Caco-2 (cell line): ENCODE measurements at regions not wholly inside any gene's neighbourhood (a gene's known extent, or its start where the extent isn't known, plus 50 kb on each side); places are given as distances from the start of the nearest gene placed in this dataset.

ENCODE experiments used
- BruUV-seq: library from RNA; stranded (reverse); fragments of 400-500 nt; replicated peaks from 2 replicates; lab custom pipeline; 2021; lab: Mats Ljungman, UMichigan
- CTCF ChIA-PET: fragments of 300-600 bp; sonication (Branson Sonifier 250); formaldehyde crosslinking; loops from one replicate; lab custom pipeline; 2022; ENCODE audit warnings: antibody characterized with exemption; lab: Charles Lee
- POLR2A ChIA-PET: fragments of 300-600 bp; sonication (Branson Sonifier 250); formaldehyde crosslinking; loops from one replicate; lab custom pipeline; 2022; ENCODE audit warnings: antibody characterized with exemption; lab: Charles Lee
- DNase-seq, 2 experiments: peaks; one replicate each; pipeline versions ENCODE4 v3.0.0 to v3.0.0-alpha.2; 2020 to 2022
- H3K27me3 ChIP-seq: replicated peaks from 2 replicates; pipeline ENCODE4 v1.6.0; 2011; ENCODE audit warnings: low read length; ENCODE audit not compliant: control insufficient read depth, insufficient read depth
- H3K36me3 ChIP-seq: 2 replicates; pipeline ENCODE4 v1.5.1; 2011; ENCODE audit warnings: low read length; ENCODE audit not compliant: control insufficient read depth, insufficient read depth
- H3K4me1 ChIP-seq: fragments of 250-450 bp; sonication (Bioruptor Pico); 2 replicates; pipeline ENCODE4 v1.5.1; 2020; ENCODE audit warnings: mild to moderate bottlenecking
- H3K4me3 ChIP-seq: 2 replicates; pipeline ENCODE4 v1.5.1; 2011; ENCODE audit warnings: low read depth, mild to moderate bottlenecking, control low read depth, low read length
- H3K9me3 ChIP-seq: fragments of 250-450 bp; sonication (Bioruptor Pico); 2 replicates; pipeline ENCODE4 v1.5.1; 2020; ENCODE audit warnings: mild to moderate bottlenecking, moderate library complexity
- H3K27ac Mint-ChIP-seq: one replicate; pipeline ENCODE4 v1.8.0; 2022; ENCODE audit warnings: mixed read lengths; ENCODE audit not compliant: unreplicated experiment
- H3K27me3 Mint-ChIP-seq: one replicate; pipeline ENCODE4 v1.8.0; 2022; ENCODE audit warnings: mixed read lengths; ENCODE audit not compliant: insufficient read depth, unreplicated experiment
- H3K36me3 Mint-ChIP-seq: one replicate; pipeline ENCODE4 v1.8.0; 2022; ENCODE audit warnings: mild to moderate bottlenecking, mixed read lengths; ENCODE audit not compliant: insufficient read depth, unreplicated experiment
- H3K4me1 Mint-ChIP-seq: one replicate; pipeline ENCODE4 v1.8.0; 2022; ENCODE audit warnings: low read depth, mixed read lengths; ENCODE audit not compliant: unreplicated experiment
- H3K4me3 Mint-ChIP-seq: one replicate; pipeline ENCODE4 v1.8.0; 2022; ENCODE audit warnings: mild to moderate bottlenecking, moderate library complexity, mixed read lengths; ENCODE audit not compliant: unreplicated experiment
- H3K9me3 Mint-ChIP-seq: one replicate; pipeline ENCODE4 v1.8.0; 2022; ENCODE audit warnings: mixed read lengths; ENCODE audit not compliant: unreplicated experiment
- intact Hi-C: fragments of 100-400 bp; cut with micrococcal nuclease; formaldehyde crosslinking; loops from one replicate; pipeline ENCODE4 v1.10.0; 2022; ENCODE audit not compliant: unreplicated experiment
- TF ChIP-seq, protein P1 (sequence below), 2 experiments: fragments of 200-600 bp in 1 of 2; IDR thresholded peaks; 1 replicate in 1 of 2; 2 replicates in 1 of 2; pipeline versions ENCODE4 v1.5.1 to v1.8.0; 2011 to 2022; ENCODE audit warnings: antibody characterized with exemption in 1 of 2, control low read depth in 1 of 2, inconsistent platforms in 1 of 2, low read depth in 1 of 2, low read length in 1 of 2, mild to moderate bottlenecking in 1 of 2, moderate library complexity in 1 of 2; ENCODE audit not compliant: insufficient read depth in 1 of 2, severe bottlenecking in 1 of 2, unreplicated experiment in 1 of 2

DNA sequence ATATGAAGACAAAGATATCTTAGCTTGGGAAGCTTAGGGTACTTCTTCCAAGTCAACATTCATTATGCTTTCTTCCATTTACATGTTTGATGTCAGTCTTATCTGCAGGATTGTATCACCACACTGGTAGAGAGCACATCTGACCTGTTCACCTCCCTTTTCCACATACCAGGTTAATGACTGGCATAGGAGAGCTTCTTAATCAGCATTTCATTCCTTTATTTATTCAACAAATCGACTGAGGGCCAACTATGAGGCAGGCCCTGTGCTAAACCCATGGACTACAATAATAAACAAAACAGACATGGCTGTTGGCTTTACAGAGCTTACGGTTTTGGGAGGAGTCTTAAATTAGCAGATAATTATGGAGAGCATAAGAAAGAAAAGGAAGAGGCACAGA, 378.1 kb upstream of the CDH11 start:
- Mint-ChIP-seq H3K4me3 (no peak overlapping the region), H3K27ac (no peak overlapping the region), H3K4me1 (no peaks in the 10 kb centered on the region), H3K9me3 (no peaks in the 10 kb centered on the region), H3K27me3 (peaks cover 9% of the 10 kb centered on the region), H3K36me3 (no peaks in the 10 kb centered on the region)
- Histone ChIP-seq H3K36me3 (no peaks in the 10 kb centered on the region), H3K4me3 (no peak overlapping the region), H3K4me1 (no peaks in the 10 kb centered on the region), H3K9me3 (no peaks in the 10 kb centered on the region), H3K27me3 (no peaks in the 10 kb centered on the region)
- POLR2A ChIA-PET, result no interaction called here
- CTCF ChIA-PET, result no interaction called here
- TF ChIP-seq, protein P1, sequence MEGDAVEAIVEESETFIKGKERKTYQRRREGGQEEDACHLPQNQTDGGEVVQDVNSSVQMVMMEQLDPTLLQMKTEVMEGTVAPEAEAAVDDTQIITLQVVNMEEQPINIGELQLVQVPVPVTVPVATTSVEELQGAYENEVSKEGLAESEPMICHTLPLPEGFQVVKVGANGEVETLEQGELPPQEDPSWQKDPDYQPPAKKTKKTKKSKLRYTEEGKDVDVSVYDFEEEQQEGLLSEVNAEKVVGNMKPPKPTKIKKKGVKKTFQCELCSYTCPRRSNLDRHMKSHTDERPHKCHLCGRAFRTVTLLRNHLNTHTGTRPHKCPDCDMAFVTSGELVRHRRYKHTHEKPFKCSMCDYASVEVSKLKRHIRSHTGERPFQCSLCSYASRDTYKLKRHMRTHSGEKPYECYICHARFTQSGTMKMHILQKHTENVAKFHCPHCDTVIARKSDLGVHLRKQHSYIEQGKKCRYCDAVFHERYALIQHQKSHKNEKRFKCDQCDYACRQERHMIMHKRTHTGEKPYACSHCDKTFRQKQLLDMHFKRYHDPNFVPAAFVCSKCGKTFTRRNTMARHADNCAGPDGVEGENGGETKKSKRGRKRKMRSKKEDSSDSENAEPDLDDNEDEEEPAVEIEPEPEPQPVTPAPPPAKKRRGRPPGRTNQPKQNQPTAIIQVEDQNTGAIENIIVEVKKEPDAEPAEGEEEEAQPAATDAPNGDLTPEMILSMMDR (IDR thresholded peaks at IDR 0.05; ENCODE audit: insufficient read depth in 1 of 2, low read depth in 1 of 2, low read length in 1 of 2, severe bottlenecking in 1 of 2, unreplicated experiment in 1 of 2), result no peak
- intact Hi-C loops, result no loop called here
- no peak for DNase-seq
- BruUV-seq, result no TSS peak

DNA sequence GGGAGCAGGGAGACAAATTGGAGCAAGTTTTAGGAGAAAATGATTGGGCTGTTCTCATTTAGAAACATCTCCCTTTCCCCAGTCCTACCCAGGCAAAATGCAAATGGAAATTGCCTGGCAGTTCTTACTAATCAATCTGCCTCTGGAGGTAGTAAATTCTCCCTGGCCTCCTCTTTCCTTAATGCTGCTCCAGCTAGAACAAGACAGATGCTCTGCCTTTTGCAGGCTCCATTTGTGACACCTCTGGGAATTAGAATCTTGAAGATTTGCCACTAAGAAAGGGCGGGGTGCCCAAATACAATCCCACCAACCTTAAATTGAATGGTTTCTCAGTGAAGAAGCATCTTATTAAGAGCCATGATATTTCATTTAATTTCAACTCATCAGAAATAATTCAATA, 377.7 kb upstream of the CDH11 start:
- Mint-ChIP-seq H3K4me3 (no peak overlapping the region), H3K9me3 (no peaks in the 10 kb centered on the region)
- TF ChIP-seq, protein P1 (IDR thresholded peaks at IDR 0.05; ENCODE audit: insufficient read depth in 1 of 2, low read depth in 1 of 2, low read length in 1 of 2, severe bottlenecking in 1 of 2, unreplicated experiment in 1 of 2), result no peak

DNA sequence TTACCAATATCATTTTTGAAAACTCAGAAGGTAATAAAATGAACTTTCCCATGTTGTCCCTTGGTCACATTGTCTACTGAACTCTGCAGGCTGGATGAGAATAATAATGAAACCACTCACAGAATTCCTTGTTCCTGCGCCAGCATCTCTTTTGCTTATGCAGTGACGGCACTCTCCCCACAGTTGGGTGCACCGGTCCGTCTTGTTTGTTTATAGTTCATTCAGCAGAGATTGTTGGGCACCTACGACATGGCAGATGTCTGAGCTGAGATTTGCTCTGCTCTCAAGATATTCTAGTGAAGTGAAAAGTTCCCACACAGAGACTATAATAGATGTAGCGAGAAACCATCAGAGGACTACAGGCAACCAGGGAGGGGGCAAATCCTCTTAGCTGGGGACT, 375.7 kb upstream of the CDH11 start:
- H3K4me3 ChIP-seq, result no peak overlapping the region
- Mint-ChIP-seq H3K27me3 (peaks cover 6% of the 10 kb centered on the region), H3K4me1 (no peaks in the 10 kb centered on the region), H3K4me3 (no peak overlapping the region), H3K36me3 (no peaks in the 10 kb centered on the region), H3K9me3 (no peaks in the 10 kb centered on the region), H3K27ac (no peak overlapping the region)
- no peaks in the 10 kb centered on the region for H3K9me3 ChIP-seq
- TF ChIP-seq, protein P1 (IDR thresholded peaks at IDR 0.05; ENCODE audit: insufficient read depth in 1 of 2, low read depth in 1 of 2, low read length in 1 of 2, severe bottlenecking in 1 of 2, unreplicated experiment in 1 of 2), result no peak
- ChIA-PET CTCF (no interaction called here), POLR2A (no interaction called here)
- H3K36me3 ChIP-seq, result no peaks in the 10 kb centered on the region
- no peaks in the 10 kb centered on the region for H3K4me1 ChIP-seq
- H3K27me3 ChIP-seq, result no peaks in the 10 kb centered on the region
- intact Hi-C loops, result no loop called here
- no TSS peak for BruUV-seq
- no peak for DNase-seq

More for the DNA sequence above, 377.7 kb upstream of the CDH11 start:
- no peaks in the 10 kb centered on the region for H3K4me1 Mint-ChIP-seq
- Histone ChIP-seq H3K9me3 (no peaks in the 10 kb centered on the region), H3K27me3 (no peaks in the 10 kb centered on the region), H3K4me3 (no peak overlapping the region), H3K4me1 (no peaks in the 10 kb centered on the region), H3K36me3 (no peaks in the 10 kb centered on the region)
- H3K27ac Mint-ChIP-seq, result no peak overlapping the region
- no peak for DNase-seq
- H3K36me3 Mint-ChIP-seq, result no peaks in the 10 kb centered on the region
- POLR2A ChIA-PET, result no interaction called here
- CTCF ChIA-PET, result no interaction called here
- intact Hi-C loops, result no loop called here
- peaks cover 9% of the 10 kb centered on the region for H3K27me3 Mint-ChIP-seq
- BruUV-seq, result no TSS peak
